ENCODE measurements at regions not wholly inside any gene's neighbourhood (a gene's known extent, or its start where the extent isn't known, plus 50 kb on each side); places are given as distances from the start of the nearest gene placed in this dataset.
"Not testable (repeated sequence)": the region's sequence is repeated elsewhere in the genome, so short reads cannot be mapped to it uniquely, and the experiment has no call there.

GRCh38 chr2:136323935-136324334 lies 206.0 kb upstream of the CXCR4 start:
- Histone ChIP-seq H3K9ac (no peak overlapping the region), H4K20me1 (no peaks in the 10 kb centered on the region), H3K27ac (peak overlapping the region; percentile 47), H3K36me3 (no peaks in the 10 kb centered on the region), H3K9me3 (no peaks in the 10 kb centered on the region), H3K4me2 (peak overlapping the region; percentile 79), H3K4me1 (peaks cover 84% of the 10 kb centered on the region), H3K4me3 (peak overlapping the region; percentile 15), H3K27me3 (no peaks in the 10 kb centered on the region)
- TF ChIP-seq Cebpa-rat (IDR thresholded peaks at IDR 0.05), result no peak

GRCh38 chr2:136323195-136323594 lies 205.2 kb upstream of the CXCR4 start:
- Histone ChIP-seq H3K27ac (peak overlapping the region; percentile 51; the same call in 1 of the 2 replicates), H3K4me1 (peaks cover 91% of the 10 kb centered on the region), H3K27me3 (no peaks in the 10 kb centered on the region), H3K4me3 (no peak overlapping the region), H4K20me1 (no peaks in the 10 kb centered on the region), H3K9ac (no peak overlapping the region), H3K9me3 (no peaks in the 10 kb centered on the region), H3K4me2 (peak overlapping the region; percentile 79), H3K36me3 (no peaks in the 10 kb centered on the region)
- no peak for TF ChIP-seq Cebpa-rat (IDR thresholded peaks at IDR 0.05)

GRCh38 chr2:136322428-136322827 lies 204.5 kb upstream of the CXCR4 start:
- no peak overlapping the region for H3K9ac ChIP-seq
- no peaks in the 10 kb centered on the region for H3K9me3 ChIP-seq
- H3K27ac ChIP-seq, result peak overlapping the region; percentile 51
- no peak overlapping the region for H3K4me3 ChIP-seq
- no peaks in the 10 kb centered on the region for H4K20me1 ChIP-seq
- peak overlapping the region; percentile 79 for H3K4me2 ChIP-seq
- H3K4me1 ChIP-seq, result peaks cover 97% of the 10 kb centered on the region
- no peaks in the 10 kb centered on the region for H3K27me3 ChIP-seq
- no peak for TF ChIP-seq Cebpa-rat (IDR thresholded peaks at IDR 0.05)
- H3K36me3 ChIP-seq, result no peaks in the 10 kb centered on the region

GRCh38 chr2:136319651-136320050 lies 201.7 kb upstream of the CXCR4 start:
- Histone ChIP-seq H3K27ac (peak overlapping the region; percentile 64), H3K9me3 (no peaks in the 10 kb centered on the region), H3K4me2 (peak overlapping the region; percentile 80), H3K9ac (peak overlapping the region; percentile 42; the same call in 1 of the 2 replicates), H4K20me1 (no peaks in the 10 kb centered on the region), H3K4me1 (peaks cover 86% of the 10 kb centered on the region), H3K4me3 (no peak overlapping the region), H3K27me3 (no peaks in the 10 kb centered on the region), H3K36me3 (no peaks in the 10 kb centered on the region)
- TF ChIP-seq Cebpa-rat (IDR thresholded peaks at IDR 0.05), result no peak

GRCh38 chr2:136319237-136319636 lies 201.3 kb upstream of the CXCR4 start:
- H3K27me3 ChIP-seq, result no peaks in the 10 kb centered on the region
- peaks cover 82% of the 10 kb centered on the region for H3K4me1 ChIP-seq
- no peaks in the 10 kb centered on the region for H3K36me3 ChIP-seq
- H3K9ac ChIP-seq, result no peak overlapping the region; the same call in 1 of the 2 replicates
- H3K9me3 ChIP-seq, result no peaks in the 10 kb centered on the region
- H3K4me2 ChIP-seq, result peak overlapping the region; percentile 80
- H4K20me1 ChIP-seq, result no peaks in the 10 kb centered on the region
- no peak for TF ChIP-seq Cebpa-rat (IDR thresholded peaks at IDR 0.05)
- no peak overlapping the region for H3K4me3 ChIP-seq
- peak overlapping the region; percentile 67 for H3K27ac ChIP-seq

GRCh38 chr2:136314240-136314639 lies 196.3 kb upstream of the CXCR4 start:
- Histone ChIP-seq H3K9ac (no peak overlapping the region), H3K27me3 (no peaks in the 10 kb centered on the region), H3K4me2 (no peak overlapping the region), H3K4me3 (no peak overlapping the region), H4K20me1 (no peaks in the 10 kb centered on the region), H3K4me1 (peaks cover 43% of the 10 kb centered on the region), H3K9me3 (peaks cover 1% of the 10 kb centered on the region; the same call in 1 of the 2 replicates), H3K36me3 (no peaks in the 10 kb centered on the region), H3K27ac (no peak overlapping the region)
- TF ChIP-seq Cebpa-rat (IDR thresholded peaks at IDR 0.05), result no peak

GRCh38 chr2:136312568-136312967 lies 194.6 kb upstream of the CXCR4 start:
- peaks cover 26% of the 10 kb centered on the region for H3K4me1 ChIP-seq
- not testable (repeated sequence) for H3K27me3 ChIP-seq, H3K36me3 ChIP-seq

GRCh38 chr2:136310797-136311603 lies 193.1 kb upstream of the CXCR4 start:
- H3K36me3 ChIP-seq, result no peaks in the 10 kb centered on the region
- no peak overlapping the region for H3K27ac ChIP-seq
- H3K9me3 ChIP-seq, result peaks cover 5% of the 10 kb centered on the region; the same call in 1 of the 2 replicates
- no peaks in the 10 kb centered on the region for H3K27me3 ChIP-seq
- H4K20me1 ChIP-seq, result no peaks in the 10 kb centered on the region
- no peak for TF ChIP-seq Cebpa-rat (IDR thresholded peaks at IDR 0.05)
- no peak overlapping the region for H3K4me3 ChIP-seq
- H3K4me1 ChIP-seq, result peaks cover 11% of the 10 kb centered on the region; the same call in 1 of the 2 replicates
- no peak overlapping the region for H3K9ac ChIP-seq
- peak overlapping the region; percentile 9; the same call in 1 of the 2 replicates for H3K4me2 ChIP-seq

More at GRCh38 chr2:136312568-136312967, 194.6 kb upstream of the CXCR4 start:
- H3K9me3 ChIP-seq, H4K20me1 ChIP-seq, H3K4me3 ChIP-seq, H3K27ac ChIP-seq, H3K9ac ChIP-seq, H3K4me2 ChIP-seq: not testable (repeated sequence)

GRCh38 chr2:136310005-136310495 lies 192.1 kb upstream of the CXCR4 start:
- TF ChIP-seq Cebpa-rat (IDR thresholded peaks at IDR 0.05), result no peak
- Histone ChIP-seq H4K20me1 (no peaks in the 10 kb centered on the region), H3K4me3 (no peak overlapping the region), H3K27ac (no peak overlapping the region), H3K4me1 (peaks cover 18% of the 10 kb centered on the region), H3K27me3 (no peaks in the 10 kb centered on the region), H3K4me2 (no peak overlapping the region), H3K9me3 (peaks cover 5% of the 10 kb centered on the region; the same call in 1 of the 2 replicates), H3K36me3 (no peaks in the 10 kb centered on the region), H3K9ac (no peak overlapping the region)

GRCh38 chr2:136308611-136309010 lies 190.7 kb upstream of the CXCR4 start:
- Histone ChIP-seq H3K27ac (no peak overlapping the region), H3K4me3 (no peak overlapping the region), H3K9ac (no peak overlapping the region), H3K9me3 (peaks cover 5% of the 10 kb centered on the region; the same call in 1 of the 2 replicates), H3K27me3 (no peaks in the 10 kb centered on the region), H3K4me1 (peaks cover 24% of the 10 kb centered on the region), H4K20me1 (no peaks in the 10 kb centered on the region), H3K4me2 (no peak overlapping the region), H3K36me3 (no peaks in the 10 kb centered on the region)
- TF ChIP-seq Cebpa-rat (IDR thresholded peaks at IDR 0.05), result no peak
